Activated B cell treated with CpG ODN at 0.5 μM for 24 hours (primary cell): ENCODE measurements at regions not wholly inside any gene's neighbourhood (a gene's known extent, or its start where the extent isn't known, plus 50 kb on each side); places are given as distances from the start of the nearest gene placed in this dataset.

Experiments used
- ATAC-seq: fragments of 200-7000 bp; cut with Tn5 transposase; one replicate; pipeline ENCODE4 v1.10.0; 2021; ENCODE audit warnings: low read depth, mild to moderate bottlenecking, moderate library complexity
- CTCF ChIA-PET: fragments of 350-600 bp; sonication (Branson Sonifier 250); formaldehyde crosslinking; loops from one replicate; lab custom pipeline; 2021; ENCODE audit warnings: antibody characterized with exemption; lab: Charles Lee
- POLR2A ChIA-PET: fragments of 350-600 bp; sonication (Branson Sonifier 250); formaldehyde crosslinking; loops from one replicate; lab custom pipeline; 2021; ENCODE audit warnings: antibody characterized with exemption; lab: Charles Lee
- DNase-seq: peaks from one replicate; pipeline ENCODE4 v3.0.0; 2022
- H3K27ac Mint-ChIP-seq: one replicate; pipeline ENCODE4 v1.8.0; 2020; ENCODE audit warnings: mixed read lengths
- H3K27me3 Mint-ChIP-seq: one replicate; pipeline ENCODE4 v1.8.0; 2021; ENCODE audit warnings: mixed read lengths
- H3K36me3 Mint-ChIP-seq: one replicate; pipeline ENCODE4 v1.8.0; 2021; ENCODE audit warnings: low read depth, mixed read lengths
- H3K4me1 Mint-ChIP-seq: one replicate; pipeline ENCODE4 v1.8.0; 2021; ENCODE audit warnings: mixed read lengths
- H3K4me3 Mint-ChIP-seq: one replicate; pipeline ENCODE4 v1.8.0; 2020; ENCODE audit warnings: mild to moderate bottlenecking, mixed read lengths
- H3K9me3 Mint-ChIP-seq: one replicate; pipeline ENCODE4 v1.8.0; 2020; ENCODE audit warnings: mixed read lengths
- intact Hi-C: fragments of 100-400 bp; cut with micrococcal nuclease; formaldehyde crosslinking; loops from one replicate; pipeline ENCODE4 v1.15.1; 2024
- TF ChIP-seq, protein P1 (sequence below): fragments of 200-600 bp; IDR thresholded peaks from one replicate; pipeline ENCODE4 v1.8.0; 2022; ENCODE audit warnings: antibody characterized with exemption, mild to moderate bottlenecking

DNA sequence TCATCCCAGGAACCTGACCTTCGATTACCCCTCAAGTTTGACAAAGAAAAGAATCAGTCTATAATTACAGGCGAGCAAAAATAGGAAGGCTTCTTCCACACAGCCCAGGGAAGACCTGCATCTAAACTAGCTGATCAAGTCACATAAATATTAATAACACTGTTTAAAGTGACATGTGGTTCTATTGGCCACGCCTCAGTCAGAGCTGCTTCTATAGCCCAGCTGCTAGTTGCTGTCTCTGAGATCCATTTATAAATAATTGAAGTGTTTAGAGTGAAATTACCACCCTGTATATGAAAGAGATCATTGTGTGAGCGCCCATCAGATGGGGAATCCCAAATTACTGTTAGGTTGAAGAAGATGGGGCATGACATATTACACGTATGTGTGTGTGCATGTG, 426.0 kb downstream of the CDH2 start:
- intact Hi-C loops, result no loop called here
- no peaks in the 10 kb centered on the region for H3K36me3 Mint-ChIP-seq
- POLR2A ChIA-PET, result no interaction called here
- no peak overlapping the region for H3K4me3 Mint-ChIP-seq
- ATAC-seq (no peak), DNase-seq (no peak)
- CTCF ChIA-PET, result no interaction called here
- no peak overlapping the region for H3K27ac Mint-ChIP-seq
- TF ChIP-seq, protein P1, sequence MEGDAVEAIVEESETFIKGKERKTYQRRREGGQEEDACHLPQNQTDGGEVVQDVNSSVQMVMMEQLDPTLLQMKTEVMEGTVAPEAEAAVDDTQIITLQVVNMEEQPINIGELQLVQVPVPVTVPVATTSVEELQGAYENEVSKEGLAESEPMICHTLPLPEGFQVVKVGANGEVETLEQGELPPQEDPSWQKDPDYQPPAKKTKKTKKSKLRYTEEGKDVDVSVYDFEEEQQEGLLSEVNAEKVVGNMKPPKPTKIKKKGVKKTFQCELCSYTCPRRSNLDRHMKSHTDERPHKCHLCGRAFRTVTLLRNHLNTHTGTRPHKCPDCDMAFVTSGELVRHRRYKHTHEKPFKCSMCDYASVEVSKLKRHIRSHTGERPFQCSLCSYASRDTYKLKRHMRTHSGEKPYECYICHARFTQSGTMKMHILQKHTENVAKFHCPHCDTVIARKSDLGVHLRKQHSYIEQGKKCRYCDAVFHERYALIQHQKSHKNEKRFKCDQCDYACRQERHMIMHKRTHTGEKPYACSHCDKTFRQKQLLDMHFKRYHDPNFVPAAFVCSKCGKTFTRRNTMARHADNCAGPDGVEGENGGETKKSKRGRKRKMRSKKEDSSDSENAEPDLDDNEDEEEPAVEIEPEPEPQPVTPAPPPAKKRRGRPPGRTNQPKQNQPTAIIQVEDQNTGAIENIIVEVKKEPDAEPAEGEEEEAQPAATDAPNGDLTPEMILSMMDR, result no peak
- H3K9me3 Mint-ChIP-seq, result peaks cover 3% of the 10 kb centered on the region
- H3K4me1 Mint-ChIP-seq, result no peaks in the 10 kb centered on the region
- H3K27me3 Mint-ChIP-seq, result no peaks in the 10 kb centered on the region

GRCh38 chr18:27750014-27750413, 426.9 kb downstream of the CDH2 start:
- intact Hi-C loops, result no loop called here
- ATAC-seq (no peak), DNase-seq (no peak)
- no peaks in the 10 kb centered on the region for H3K27me3 Mint-ChIP-seq
- no peaks in the 10 kb centered on the region for H3K36me3 Mint-ChIP-seq
- H3K27ac Mint-ChIP-seq, result no peak overlapping the region
- H3K4me1 Mint-ChIP-seq, result no peaks in the 10 kb centered on the region
- CTCF ChIA-PET, result no interaction called here
- peaks cover 3% of the 10 kb centered on the region for H3K9me3 Mint-ChIP-seq
- POLR2A ChIA-PET, result no interaction called here
- TF ChIP-seq, protein P1, result no peak
- no peak overlapping the region for H3K4me3 Mint-ChIP-seq

GRCh38 chr18:27749194-27749593, 427.7 kb downstream of the CDH2 start:
- CTCF ChIA-PET, result no interaction called here
- DNase-seq (no peak), ATAC-seq (no peak)
- Mint-ChIP-seq H3K36me3 (no peaks in the 10 kb centered on the region), H3K27me3 (no peaks in the 10 kb centered on the region), H3K27ac (no peak overlapping the region), H3K4me3 (no peak overlapping the region), H3K9me3 (peaks cover 3% of the 10 kb centered on the region), H3K4me1 (no peaks in the 10 kb centered on the region)
- intact Hi-C loops, result no loop called here
- POLR2A ChIA-PET, result no interaction called here
- TF ChIP-seq, protein P1, result no peak

- CTCF ChIA-PET, result no interaction called here
- ATAC-seq (no peak), DNase-seq (no peak)
- Mint-ChIP-seq H3K4me3 (no peak overlapping the region), H3K27ac (no peak overlapping the region), H3K36me3 (no peaks in the 10 kb centered on the region), H3K27me3 (no peaks in the 10 kb centered on the region), H3K4me1 (no peaks in the 10 kb centered on the region), H3K9me3 (peaks cover 3% of the 10 kb centered on the region)
- POLR2A ChIA-PET, result no interaction called here
- TF ChIP-seq, protein P1, result no peak
- intact Hi-C loops, result no loop called here
Measured at GRCh38 chr18:27746241-27746640, 430.7 kb downstream of the CDH2 start.

DNA sequence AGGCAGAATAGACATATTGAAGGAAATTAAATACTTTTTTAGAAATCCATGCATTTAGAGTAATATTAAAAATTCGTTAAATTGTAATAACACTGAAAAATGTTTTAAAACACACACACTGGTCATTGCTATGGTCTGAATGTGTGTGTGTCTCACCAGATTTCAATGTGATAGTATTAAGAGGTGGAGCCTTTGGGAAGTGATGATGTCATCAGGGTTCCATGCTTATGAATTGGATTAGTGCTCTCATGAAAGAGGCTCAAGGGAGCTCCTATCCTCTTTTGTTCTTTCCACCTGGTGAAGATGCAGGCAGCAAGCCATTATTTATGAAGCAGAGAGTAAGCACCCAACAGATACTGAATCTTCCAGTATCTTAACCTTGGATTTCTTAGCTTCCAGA, 441.8 kb downstream of the CDH2 start:
- Mint-ChIP-seq H3K4me1 (no peaks in the 10 kb centered on the region), H3K36me3 (no peaks in the 10 kb centered on the region), H3K4me3 (no peak overlapping the region), H3K27ac (no peak overlapping the region), H3K9me3 (no peaks in the 10 kb centered on the region), H3K27me3 (no peaks in the 10 kb centered on the region)
- intact Hi-C loops, result no loop called here
- TF ChIP-seq, protein P1, result no peak
- no peak for ATAC-seq
- CTCF ChIA-PET, result no interaction called here
- POLR2A ChIA-PET, result no interaction called here
- DNase-seq, result no peak
